SH-SY5Y (cell line): ENCODE measurements at regions not wholly inside any gene's neighbourhood (a gene's known extent, or its start where the extent isn't known, plus 50 kb on each side); places are given as distances from the start of the nearest gene placed in this dataset.

Experiments used
- GATA2 ChIP-seq: IDR thresholded peaks from 2 replicates; pipeline ENCODE4 v1.6.1; 2011; ENCODE audit warnings: mild to moderate bottlenecking, low read depth, low read length
- GATA3 ChIP-seq: IDR thresholded peaks from 2 replicates; pipeline ENCODE4 v1.6.1; 2011; ENCODE audit warnings: low read depth, mild to moderate bottlenecking, low read length, moderate library complexity

- TF ChIP-seq GATA2: no peak
- TF ChIP-seq GATA3: no peak
Measured at GRCh38 chr4:116099596-116099995, 985.8 kb downstream of the TRAM1L1 start.
